GM12891 (cell line): ENCODE measurements at regions not wholly inside any gene's neighbourhood (a gene's known extent, or its start where the extent isn't known, plus 50 kb on each side); places are given as distances from the start of the nearest gene placed in this dataset.

Source experiments
- PAX5 ChIP-seq: IDR thresholded peaks from 2 replicates; pipeline ENCODE4 v1.6.1; 2011; ENCODE audit warnings: low read length, moderate library complexity, mild to moderate bottlenecking; ENCODE audit not compliant: insufficient read depth, severe bottlenecking
- POLR2A ChIP-seq: IDR thresholded peaks from 2 replicates; pipeline ENCODE4 v1.6.1; 2011; ENCODE audit warnings: low read depth, low read length, control low read depth
- POLR2AphosphoS5 ChIP-seq: IDR thresholded peaks from 2 replicates; pipeline ENCODE4 v1.6.1; 2011; ENCODE audit warnings: low read depth, low read length, control low read depth
- POU2F2 ChIP-seq: IDR thresholded peaks from 2 replicates; pipeline ENCODE4 v1.6.1; 2011; ENCODE audit warnings: low read depth, mild to moderate bottlenecking, control low read depth, low read length, moderate library complexity
- SPI1 ChIP-seq: IDR thresholded peaks from 2 replicates; pipeline ENCODE4 v1.6.1; 2011; ENCODE audit warnings: low read depth, low read length, control low read depth
- TAF1 ChIP-seq: IDR thresholded peaks from 2 replicates; pipeline ENCODE4 v1.6.1; 2011; ENCODE audit warnings: low read depth, low read length, control low read depth

GRCh38 chr11:90343673-90344072 lies 120.8 kb upstream of the CHORDC1 start:
- TF ChIP-seq POLR2AphosphoS5 (no peak), SPI1 (peak; percentile 46; the same call in 1 of the 2 replicates), POLR2A (no peak), TAF1 (no peak), POU2F2 (no peak), PAX5 (no peak)
